ENCODE measurements at regions not wholly inside any gene's neighbourhood (a gene's known extent, or its start where the extent isn't known, plus 50 kb on each side); places are given as distances from the start of the nearest gene placed in this dataset.

DNA sequence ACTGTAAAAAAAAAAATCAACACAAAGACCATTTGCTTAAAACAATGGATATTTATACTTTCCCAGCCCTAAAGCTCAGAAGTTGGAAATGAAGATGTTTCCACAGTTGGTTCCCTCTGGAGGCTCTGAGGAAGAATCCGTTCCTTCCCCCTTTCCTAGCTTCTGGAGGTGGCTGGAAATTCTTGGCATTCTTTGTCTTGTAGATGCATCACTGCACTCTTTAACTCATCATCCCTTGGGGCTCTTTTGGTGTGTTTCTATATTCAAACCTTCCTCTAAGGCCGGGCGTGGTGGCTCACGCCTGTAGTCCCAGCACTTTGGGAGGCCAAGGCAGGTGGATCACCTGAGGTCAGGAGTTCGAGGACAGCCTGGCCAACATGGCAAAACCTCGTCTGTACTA lies 78.7 kb downstream of the VCX3A start (continued):
- no peak for TF ChIP-seq ZNF532 (CRISPR knock-in tag; IDR thresholded peaks at IDR 0.05; ENCODE audit: borderline replicate concordance)
- no peak for TF ChIP-seq JAZF1 (CRISPR knock-in tag; IDR thresholded peaks at IDR 0.05)
- no peak for TF ChIP-seq HMGXB4 (CRISPR knock-in tag; IDR thresholded peaks at IDR 0.05)
- TF ChIP-seq E2F5 (CRISPR knock-in tag; IDR thresholded peaks at IDR 0.05), result no peak
- TF ChIP-seq ZSCAN18 (CRISPR knock-in tag; IDR thresholded peaks at IDR 0.05), result no peak
- TF ChIP-seq MYBL2 (CRISPR knock-in tag; IDR thresholded peaks at IDR 0.05), result no peak
- no peak for TF ChIP-seq ZNF219 (CRISPR knock-in tag; IDR thresholded peaks at IDR 0.05; ENCODE audit: borderline replicate concordance)
- no peak for TF ChIP-seq ZNF423 (CRISPR knock-in tag; IDR thresholded peaks at IDR 0.05)
- TF ChIP-seq CBFB (CRISPR knock-in tag; IDR thresholded peaks at IDR 0.05; ENCODE audit: low read depth), result no peak
- TF ChIP-seq CDX4 (CRISPR knock-in tag; IDR thresholded peaks at IDR 0.05; ENCODE audit: borderline replicate concordance), result no peak
- TF ChIP-seq, protein P1, sequence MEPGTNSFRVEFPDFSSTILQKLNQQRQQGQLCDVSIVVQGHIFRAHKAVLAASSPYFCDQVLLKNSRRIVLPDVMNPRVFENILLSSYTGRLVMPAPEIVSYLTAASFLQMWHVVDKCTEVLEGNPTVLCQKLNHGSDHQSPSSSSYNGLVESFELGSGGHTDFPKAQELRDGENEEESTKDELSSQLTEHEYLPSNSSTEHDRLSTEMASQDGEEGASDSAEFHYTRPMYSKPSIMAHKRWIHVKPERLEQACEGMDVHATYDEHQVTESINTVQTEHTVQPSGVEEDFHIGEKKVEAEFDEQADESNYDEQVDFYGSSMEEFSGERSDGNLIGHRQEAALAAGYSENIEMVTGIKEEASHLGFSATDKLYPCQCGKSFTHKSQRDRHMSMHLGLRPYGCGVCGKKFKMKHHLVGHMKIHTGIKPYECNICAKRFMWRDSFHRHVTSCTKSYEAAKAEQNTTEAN (CRISPR knock-in tag; IDR thresholded peaks at IDR 0.05), result no peak
- TF ChIP-seq PRDM15 (CRISPR knock-in tag; IDR thresholded peaks at IDR 0.05), result no peak
- TF ChIP-seq JUN (CRISPR knock-in tag; IDR thresholded peaks at IDR 0.05), result no peak
- TF ChIP-seq KAT7 (CRISPR knock-in tag; IDR thresholded peaks at IDR 0.05; ENCODE audit: borderline replicate concordance), result no peak
- no peak for TF ChIP-seq ZNF317 (CRISPR knock-in tag; IDR thresholded peaks at IDR 0.05; ENCODE audit: borderline replicate concordance, low read depth)
- TF ChIP-seq, protein P2, sequence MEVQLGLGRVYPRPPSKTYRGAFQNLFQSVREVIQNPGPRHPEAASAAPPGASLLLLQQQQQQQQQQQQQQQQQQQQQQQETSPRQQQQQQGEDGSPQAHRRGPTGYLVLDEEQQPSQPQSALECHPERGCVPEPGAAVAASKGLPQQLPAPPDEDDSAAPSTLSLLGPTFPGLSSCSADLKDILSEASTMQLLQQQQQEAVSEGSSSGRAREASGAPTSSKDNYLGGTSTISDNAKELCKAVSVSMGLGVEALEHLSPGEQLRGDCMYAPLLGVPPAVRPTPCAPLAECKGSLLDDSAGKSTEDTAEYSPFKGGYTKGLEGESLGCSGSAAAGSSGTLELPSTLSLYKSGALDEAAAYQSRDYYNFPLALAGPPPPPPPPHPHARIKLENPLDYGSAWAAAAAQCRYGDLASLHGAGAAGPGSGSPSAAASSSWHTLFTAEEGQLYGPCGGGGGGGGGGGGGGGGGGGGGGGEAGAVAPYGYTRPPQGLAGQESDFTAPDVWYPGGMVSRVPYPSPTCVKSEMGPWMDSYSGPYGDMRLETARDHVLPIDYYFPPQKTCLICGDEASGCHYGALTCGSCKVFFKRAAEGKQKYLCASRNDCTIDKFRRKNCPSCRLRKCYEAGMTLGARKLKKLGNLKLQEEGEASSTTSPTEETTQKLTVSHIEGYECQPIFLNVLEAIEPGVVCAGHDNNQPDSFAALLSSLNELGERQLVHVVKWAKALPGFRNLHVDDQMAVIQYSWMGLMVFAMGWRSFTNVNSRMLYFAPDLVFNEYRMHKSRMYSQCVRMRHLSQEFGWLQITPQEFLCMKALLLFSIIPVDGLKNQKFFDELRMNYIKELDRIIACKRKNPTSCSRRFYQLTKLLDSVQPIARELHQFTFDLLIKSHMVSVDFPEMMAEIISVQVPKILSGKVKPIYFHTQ (CRISPR knock-in tag; IDR thresholded peaks at IDR 0.05), result no peak
